Peyer's patch (tissue), 4 donors: ENCODE measurements at regions not wholly inside any gene's neighbourhood (a gene's known extent, or its start where the extent isn't known, plus 50 kb on each side); places are given as distances from the start of the nearest gene placed in this dataset.

Experiments
- CTCF ChIP-seq, 6 experiments: fragments of 450-650 bp in 4 of 6; fragments of 200-600 bp in 2 of 6; sonication (generic) in 1 of 6; IDR thresholded peaks; one replicate each; pipeline ENCODE4 v1.5.1; 2017 to 2019; ENCODE audit warnings: antibody characterized with exemption in 6 of 6, mild to moderate bottlenecking in 3 of 6, moderate library complexity in 1 of 6
- POLR2A ChIP-seq, 2 donors: fragments of 450-650 bp; IDR thresholded peaks; one replicate each; pipeline ENCODE4 v1.5.1; 2017; ENCODE audit warnings: antibody characterized with exemption in 2 of 2, mild to moderate bottlenecking in 2 of 2, moderate library complexity in 2 of 2

- TF ChIP-seq CTCF (IDR thresholded peaks at IDR 0.05): no peak
- no peak for TF ChIP-seq POLR2A (IDR thresholded peaks at IDR 0.05)
Measured at GRCh38 chr4:138645289-138645688, 370.3 kb upstream of the NOCT start.
